Panc1 (cell line): ENCODE measurements at regions not wholly inside any gene's neighbourhood (a gene's known extent, or its start where the extent isn't known, plus 50 kb on each side); places are given as distances from the start of the nearest gene placed in this dataset.

ENCODE experiments used
- ATAC-seq: fragments of 200-7000 bp; cut with Tn5 transposase; 2 replicates; pipeline ENCODE4 v1.9.1; 2020; ENCODE audit warnings: mild to moderate bottlenecking, moderate library complexity
- BruUV-seq: library from RNA; stranded (reverse); fragments of 400-500 nt; replicated peaks from 2 replicates; lab custom pipeline; 2021; lab: Mats Ljungman, UMichigan
- CTCF ChIA-PET: fragments of 300-600 bp; sonication (Branson Sonifier 250); formaldehyde crosslinking; loops from one replicate; lab custom pipeline; 2022; ENCODE audit warnings: antibody characterized with exemption; lab: Charles Lee
- POLR2A ChIA-PET: fragments of 300-600 bp; sonication (Branson Sonifier 250); formaldehyde crosslinking; loops from one replicate; lab custom pipeline; 2022; ENCODE audit warnings: antibody characterized with exemption; lab: Charles Lee
- DNase-seq: peaks from one replicate; pipeline ENCODE4 v3.0.0-alpha.2; 2010; ENCODE audit warnings: low read depth, low spot score
- H3K27ac ChIP-seq: 2 replicates; pipeline ENCODE4 v1.5.1; 2011; ENCODE audit warnings: mild to moderate bottlenecking, low read length, inconsistent platforms
- H3K27me3 ChIP-seq: fragments of 200-500 bp; sonication (Bioruptor generic); 2 replicates; pipeline ENCODE4 v1.6.0; 2014; ENCODE audit warnings: low read length, inconsistent platforms; ENCODE audit not compliant: control insufficient read depth, insufficient read depth
- H3K36me3 ChIP-seq: fragments of 200-500 bp; sonication (Bioruptor generic); 2 replicates; pipeline ENCODE4 v1.5.1; 2014; ENCODE audit warnings: inconsistent platforms, mild to moderate bottlenecking, low read length, moderate library complexity; ENCODE audit not compliant: control insufficient read depth, insufficient read depth
- H3K4me1 ChIP-seq: 2 replicates; pipeline ENCODE4 v1.5.1; 2011; ENCODE audit warnings: inconsistent platforms, mild to moderate bottlenecking, low read length, moderate library complexity; ENCODE audit not compliant: control insufficient read depth, insufficient read depth
- H3K4me3 ChIP-seq, 2 experiments: 2 replicates each; pipeline ENCODE4 v1.5.1; 2011 to 2012; ENCODE audit warnings: low read depth in 2 of 2, low read length in 2 of 2, mild to moderate bottlenecking in 2 of 2, inconsistent platforms in 1 of 2, moderate library complexity in 1 of 2
- H3K9me3 ChIP-seq: fragments of 200-500 bp; sonication (Bioruptor generic); 2 replicates; pipeline ENCODE4 v1.5.1; 2014; ENCODE audit warnings: low read depth, mild to moderate bottlenecking, inconsistent platforms, low read length, moderate library complexity; ENCODE audit not compliant: control insufficient read depth, insufficient read depth
- CTCF ChIP-seq: fragments of 450-650 bp; IDR thresholded peaks from 2 replicates; pipeline ENCODE4 v1.5.1; 2017; ENCODE audit warnings: mild to moderate bottlenecking
- POLR2AphosphoS5 ChIP-seq: IDR thresholded peaks from 2 replicates; pipeline ENCODE4 v1.6.1; 2012; ENCODE audit warnings: mild to moderate bottlenecking, low read depth, low read length, moderate library complexity
- SIN3A ChIP-seq: IDR thresholded peaks from 2 replicates; pipeline ENCODE4 v1.6.1; 2012; ENCODE audit warnings: low read depth, mild to moderate bottlenecking, low read length, moderate library complexity, borderline replicate concordance; ENCODE audit not compliant: insufficient read depth
- TCF7L2 ChIP-seq: IDR thresholded peaks from 2 replicates; pipeline ENCODE4 v1.6.1; 2011; ENCODE audit warnings: mild to moderate bottlenecking, low read depth, low read length, inconsistent platforms
- in situ Hi-C: cut with HindIII; loops from 2 replicates; pipeline ENCODE4 v1.10.0; 2016; ENCODE audit warnings: low sequenced_read_pairs, low pct_unique_long_range_greater_than_20kb
- intact Hi-C: fragments of 100-400 bp; cut with micrococcal nuclease; formaldehyde crosslinking; loops from one replicate; pipeline ENCODE4 v1.10.0; 2022; ENCODE audit not compliant: unreplicated experiment
- TF ChIP-seq, protein P1 (sequence below), 2 experiments: IDR thresholded peaks; 2 replicates each; pipeline ENCODE4 v1.6.1; 2011 to 2012; ENCODE audit warnings: low read depth in 2 of 2, control low read depth in 1 of 2, low read length in 1 of 2, mild to moderate bottlenecking in 1 of 2, moderate library complexity in 1 of 2; ENCODE audit not compliant: insufficient read depth in 1 of 2

- H3K36me3 ChIP-seq, result no peaks in the 10 kb centered on the region
- POLR2A ChIA-PET, result no interaction called here
- H3K9me3 ChIP-seq, result no peaks in the 10 kb centered on the region
- H3K4me1 ChIP-seq, result no peaks in the 10 kb centered on the region
- in situ Hi-C loops (no loop called here), intact Hi-C loops (no loop called here)
- no TSS peak for BruUV-seq
- CTCF ChIA-PET, result no interaction called here
- no peak for DNase-seq
- no peak for ATAC-seq
- H3K4me3 ChIP-seq, result no peak overlapping the region
- no peak overlapping the region for H3K27ac ChIP-seq
- H3K27me3 ChIP-seq, result no peaks in the 10 kb centered on the region
- TF ChIP-seq TCF7L2, result no peak
- TF ChIP-seq, protein P1, sequence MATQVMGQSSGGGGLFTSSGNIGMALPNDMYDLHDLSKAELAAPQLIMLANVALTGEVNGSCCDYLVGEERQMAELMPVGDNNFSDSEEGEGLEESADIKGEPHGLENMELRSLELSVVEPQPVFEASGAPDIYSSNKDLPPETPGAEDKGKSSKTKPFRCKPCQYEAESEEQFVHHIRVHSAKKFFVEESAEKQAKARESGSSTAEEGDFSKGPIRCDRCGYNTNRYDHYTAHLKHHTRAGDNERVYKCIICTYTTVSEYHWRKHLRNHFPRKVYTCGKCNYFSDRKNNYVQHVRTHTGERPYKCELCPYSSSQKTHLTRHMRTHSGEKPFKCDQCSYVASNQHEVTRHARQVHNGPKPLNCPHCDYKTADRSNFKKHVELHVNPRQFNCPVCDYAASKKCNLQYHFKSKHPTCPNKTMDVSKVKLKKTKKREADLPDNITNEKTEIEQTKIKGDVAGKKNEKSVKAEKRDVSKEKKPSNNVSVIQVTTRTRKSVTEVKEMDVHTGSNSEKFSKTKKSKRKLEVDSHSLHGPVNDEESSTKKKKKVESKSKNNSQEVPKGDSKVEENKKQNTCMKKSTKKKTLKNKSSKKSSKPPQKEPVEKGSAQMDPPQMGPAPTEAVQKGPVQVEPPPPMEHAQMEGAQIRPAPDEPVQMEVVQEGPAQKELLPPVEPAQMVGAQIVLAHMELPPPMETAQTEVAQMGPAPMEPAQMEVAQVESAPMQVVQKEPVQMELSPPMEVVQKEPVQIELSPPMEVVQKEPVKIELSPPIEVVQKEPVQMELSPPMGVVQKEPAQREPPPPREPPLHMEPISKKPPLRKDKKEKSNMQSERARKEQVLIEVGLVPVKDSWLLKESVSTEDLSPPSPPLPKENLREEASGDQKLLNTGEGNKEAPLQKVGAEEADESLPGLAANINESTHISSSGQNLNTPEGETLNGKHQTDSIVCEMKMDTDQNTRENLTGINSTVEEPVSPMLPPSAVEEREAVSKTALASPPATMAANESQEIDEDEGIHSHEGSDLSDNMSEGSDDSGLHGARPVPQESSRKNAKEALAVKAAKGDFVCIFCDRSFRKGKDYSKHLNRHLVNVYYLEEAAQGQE (IDR thresholded peaks at IDR 0.05; ENCODE audit: insufficient read depth in 1 of 2, low read depth in 2 of 2, low read length in 1 of 2), result no peak
- no peak for TF ChIP-seq SIN3A
- no peak for TF ChIP-seq CTCF
- no peak for TF ChIP-seq POLR2AphosphoS5
Measured at GRCh38 chr5:167780177-167780576, 511.3 kb upstream of the WWC1 start.

DNA sequence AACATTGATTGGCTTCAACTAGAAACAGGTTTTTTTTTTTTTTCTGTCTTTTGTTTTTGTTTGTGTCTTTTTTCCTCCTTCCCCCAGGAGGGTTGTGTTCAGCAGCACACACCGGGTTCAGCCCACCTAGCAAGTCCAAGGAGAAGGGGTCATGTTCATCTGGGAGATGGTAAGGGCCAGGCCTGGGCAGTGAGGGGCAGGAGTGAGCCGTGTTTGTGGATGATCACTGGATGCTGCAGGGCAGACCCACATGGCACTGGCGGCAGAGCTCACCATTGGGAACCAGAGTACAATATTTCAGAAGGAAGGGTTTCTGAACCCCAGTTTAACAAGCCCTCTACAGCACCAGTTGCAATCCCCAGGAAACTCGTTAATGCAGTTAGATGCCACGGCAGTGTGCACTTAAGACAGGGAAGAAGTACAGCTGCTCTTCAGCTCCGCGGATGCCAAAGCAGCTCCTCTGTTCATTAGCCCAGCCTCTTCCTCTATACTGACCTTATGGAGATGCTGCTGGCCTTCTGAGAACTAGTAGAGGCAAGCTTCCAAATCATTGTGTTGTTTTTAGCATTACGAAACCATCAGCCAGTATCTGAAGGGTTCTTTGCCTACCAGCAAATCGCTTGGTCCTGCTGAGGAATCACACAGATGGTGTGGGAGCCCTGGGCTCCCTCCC lies 508.2 kb upstream of the WWC1 start:
- Histone ChIP-seq H3K4me1 (no peaks in the 10 kb centered on the region), H3K27ac (no peak overlapping the region), H3K36me3 (no peaks in the 10 kb centered on the region), H3K4me3 (no peak overlapping the region), H3K27me3 (no peaks in the 10 kb centered on the region), H3K9me3 (no peaks in the 10 kb centered on the region)
- no TSS peak for BruUV-seq
- CTCF ChIA-PET, result no interaction called here
- no peak for TF ChIP-seq CTCF
- TF ChIP-seq POLR2AphosphoS5, result no peak
- TF ChIP-seq SIN3A, result no peak
- TF ChIP-seq, protein P1 (IDR thresholded peaks at IDR 0.05; ENCODE audit: insufficient read depth in 1 of 2, low read depth in 2 of 2, low read length in 1 of 2), result no peak
- TF ChIP-seq TCF7L2, result no peak
- ATAC-seq (no peak), DNase-seq (no peak)
- in situ Hi-C loops (no loop called here), intact Hi-C loops (no loop called here)
- POLR2A ChIA-PET, result no interaction called here
